DMS153 treated with DMSO at 0.1 percent for 48 hours (cell line): ENCODE measurements at regions not wholly inside any gene's neighbourhood (a gene's known extent, or its start where the extent isn't known, plus 50 kb on each side); places are given as distances from the start of the nearest gene placed in this dataset.

Experiments
- DNase-seq: peaks from one replicate; lab custom pipeline; 2025; ENCODE audit not compliant: unreplicated experiment; lab: John Stamatoyannopoulos, UW

GRCh38 chr13:78428646-78429045 lies 174.7 kb downstream of the POU4F1 start:
- no peak for DNase-seq

GRCh38 chr13:78426183-78426582 lies 177.2 kb downstream of the POU4F1 start:
- DNase-seq, result no peak

- no peak for DNase-seq
These were observed 182.5 kb downstream of the POU4F1 start for GRCh38 chr13:78420814-78421213.

- DNase-seq, result no peak
These were observed 189.3 kb downstream of the POU4F1 start for GRCh38 chr13:78413887-78414553.

GRCh38 chr13:78410847-78411246 lies 192.5 kb downstream of the POU4F1 start:
- DNase-seq, result no peak

- no peak for DNase-seq
These were observed 193.2 kb downstream of the POU4F1 start for GRCh38 chr13:78410164-78410563.

GRCh38 chr13:78409172-78409571 lies 194.2 kb downstream of the POU4F1 start:
- no peak for DNase-seq

GRCh38 chr13:78404846-78405360 lies 198.4 kb downstream of the POU4F1 start:
- DNase-seq, result no peak

- DNase-seq, result no peak
These were observed 200.5 kb downstream of the POU4F1 start for GRCh38 chr13:78402708-78403400.

- DNase-seq, result no peak
These were observed 201.3 kb downstream of the POU4F1 start for GRCh38 chr13:78401873-78402707.

GRCh38 chr13:78398743-78399410 lies 204.5 kb downstream of the POU4F1 start:
- DNase-seq, result no peak

GRCh38 chr13:78393286-78394142 lies 209.8 kb downstream of the POU4F1 start:
- DNase-seq, result no peak

GRCh38 chr13:78383899-78384298 lies 219.5 kb downstream of the POU4F1 start:
- no peak for DNase-seq

GRCh38 chr13:78383071-78383484 lies 220.3 kb downstream of the POU4F1 start:
- DNase-seq, result no peak

GRCh38 chr13:78382491-78382890 lies 220.9 kb downstream of the POU4F1 start:
- DNase-seq, result no peak

GRCh38 chr13:78376822-78377221 lies 226.5 kb downstream of the POU4F1 start:
- DNase-seq, result no peak

- DNase-seq, result no peak
These were observed 227.3 kb downstream of the POU4F1 start for GRCh38 chr13:78376033-78376432.

GRCh38 chr13:78372581-78372980 lies 230.8 kb downstream of the POU4F1 start:
- no peak for DNase-seq

- no peak for DNase-seq
These were observed 233.1 kb downstream of the POU4F1 start for GRCh38 chr13:78370231-78370630.

GRCh38 chr13:78364711-78365110 lies 238.6 kb downstream of the POU4F1 start:
- DNase-seq, result no peak
